ENCODE measurements at regions not wholly inside any gene's neighbourhood (a gene's known extent, or its start where the extent isn't known, plus 50 kb on each side); places are given as distances from the start of the nearest gene placed in this dataset.

GRCh38 chr4:19403786-19404370 is 847.8 kb upstream of the SLIT2 start:
- TF ChIP-seq YBX1 (IDR thresholded peaks at IDR 0.05) (no peak), SMC3 (IDR thresholded peaks at IDR 0.05; ENCODE audit: borderline replicate concordance, low read length) (no peak), CTCF (IDR thresholded peaks at IDR 0.05 in 2 of 3, conservative IDR thresholded peaks at IDR 0.05 in 1 of 3; ENCODE audit: control insufficient read depth in 2 of 3, extremely low read depth in 1 of 3, insufficient read depth in 1 of 3, low read depth in 3 of 3, low read length in 3 of 3) (no peak), DPF2 (IDR thresholded peaks at IDR 0.05) (no peak), EED (IDR thresholded peaks at IDR 0.05; ENCODE audit: low read depth) (no peak)

All from GM12878 (cell line).